ENCODE measurements at regions not wholly inside any gene's neighbourhood (a gene's known extent, or its start where the extent isn't known, plus 50 kb on each side); places are given as distances from the start of the nearest gene placed in this dataset.

- CTCF ChIA-PET = no interaction called here
- no peak overlapping the region for H3K27ac Mint-ChIP-seq
- H3K4me1 Mint-ChIP-seq = no peaks in the 10 kb centered on the region
- H3K36me3 Mint-ChIP-seq (ENCODE audit: low read depth) = no peaks in the 10 kb centered on the region
- peaks cover 6% of the 10 kb centered on the region for H3K9me3 Mint-ChIP-seq (ENCODE audit: low read depth)
- POLR2A ChIA-PET = no interaction called here
- H3K4me3 Mint-ChIP-seq = no peak overlapping the region
- intact Hi-C loops (cut with DNase I, micrococcal nuclease) = no loop called here
- DNase-seq = no peak
- no peaks in the 10 kb centered on the region for H3K27me3 Mint-ChIP-seq
- ATAC-seq = no peak
Observed at GRCh38 chr6:9810286-9810685, 604.6 kb downstream of the TFAP2A start.

GRCh38 chr6:9806195-9806594 lies 608.7 kb downstream of the TFAP2A start:
- H3K4me1 Mint-ChIP-seq = no peaks in the 10 kb centered on the region
- POLR2A ChIA-PET = no interaction called here
- no peak overlapping the region for H3K27ac Mint-ChIP-seq
- DNase-seq (no peak), ATAC-seq (no peak)
- CTCF ChIA-PET = no interaction called here
- H3K36me3 Mint-ChIP-seq (ENCODE audit: low read depth) = no peaks in the 10 kb centered on the region
- intact Hi-C loops (cut with DNase I, micrococcal nuclease) = no loop called here
- peaks cover 6% of the 10 kb centered on the region for H3K9me3 Mint-ChIP-seq (ENCODE audit: low read depth)
- no peaks in the 10 kb centered on the region for H3K27me3 Mint-ChIP-seq
- no peak overlapping the region for H3K4me3 Mint-ChIP-seq

- ChIA-PET CTCF (no interaction called here), POLR2A (no interaction called here)
- H3K4me1 Mint-ChIP-seq = no peaks in the 10 kb centered on the region
- no peak overlapping the region for H3K27ac Mint-ChIP-seq
- intact Hi-C loops (cut with DNase I, micrococcal nuclease) = no loop called here
- DNase-seq (no peak), ATAC-seq (no peak)
- H3K27me3 Mint-ChIP-seq = no peaks in the 10 kb centered on the region
- peaks cover 6% of the 10 kb centered on the region for H3K9me3 Mint-ChIP-seq (ENCODE audit: low read depth)
- no peaks in the 10 kb centered on the region for H3K36me3 Mint-ChIP-seq (ENCODE audit: low read depth)
- no peak overlapping the region for H3K4me3 Mint-ChIP-seq
Observed at GRCh38 chr6:9801249-9801754, 613.6 kb downstream of the TFAP2A start.

- ATAC-seq = no peak
- no peak overlapping the region for H3K4me3 Mint-ChIP-seq
- intact Hi-C loops (cut with DNase I, micrococcal nuclease) = no loop called here
Observed at GRCh38 chr6:9799582-9799981, 615.3 kb downstream of the TFAP2A start.

GRCh38 chr6:9796827-9797226 lies 618.0 kb downstream of the TFAP2A start:
- no peaks in the 10 kb centered on the region for H3K36me3 Mint-ChIP-seq (ENCODE audit: low read depth)
- no peak for ATAC-seq
- no peak overlapping the region for H3K27ac Mint-ChIP-seq
- DNase-seq = no peak
- H3K27me3 Mint-ChIP-seq = no peaks in the 10 kb centered on the region
- CTCF ChIA-PET = interaction anchor here (0.6 kb wide), 1 partner anchor 139 kb away, joined by 4 read pairs; no protein-coding TSS in a partner anchor
- no peaks in the 10 kb centered on the region for H3K4me1 Mint-ChIP-seq
- intact Hi-C loops (cut with DNase I, micrococcal nuclease) = no loop called here
- H3K4me3 Mint-ChIP-seq = no peak overlapping the region
- POLR2A ChIA-PET = no interaction called here
- no peaks in the 10 kb centered on the region for H3K9me3 Mint-ChIP-seq (ENCODE audit: low read depth)

More at GRCh38 chr6:9799582-9799981, 615.3 kb downstream of the TFAP2A start:
- DNase-seq = no peak
- Mint-ChIP-seq H3K27ac (no peak overlapping the region), H3K4me1 (no peaks in the 10 kb centered on the region), H3K27me3 (no peaks in the 10 kb centered on the region), H3K36me3 (ENCODE audit: low read depth) (no peaks in the 10 kb centered on the region), H3K9me3 (ENCODE audit: low read depth) (no peaks in the 10 kb centered on the region)
- CTCF ChIA-PET = no interaction called here
- POLR2A ChIA-PET = no interaction called here

GRCh38 chr6:9795880-9796279 lies 619.0 kb downstream of the TFAP2A start:
- POLR2A ChIA-PET = no interaction called here
- intact Hi-C loops (cut with DNase I, micrococcal nuclease) = no loop called here
- H3K4me3 Mint-ChIP-seq = no peak overlapping the region
- DNase-seq (no peak), ATAC-seq (no peak)
- H3K27ac Mint-ChIP-seq = no peak overlapping the region
- CTCF ChIA-PET = no interaction called here
- H3K9me3 Mint-ChIP-seq (ENCODE audit: low read depth) = no peaks in the 10 kb centered on the region
- no peaks in the 10 kb centered on the region for H3K27me3 Mint-ChIP-seq
- H3K36me3 Mint-ChIP-seq (ENCODE audit: low read depth) = no peaks in the 10 kb centered on the region
- no peaks in the 10 kb centered on the region for H3K4me1 Mint-ChIP-seq

GRCh38 chr6:9789201-9789600 lies 625.7 kb downstream of the TFAP2A start:
- POLR2A ChIA-PET = no interaction called here
- ATAC-seq (no peak), DNase-seq (no peak)
- Mint-ChIP-seq H3K36me3 (ENCODE audit: low read depth) (no peaks in the 10 kb centered on the region), H3K27ac (no peak overlapping the region), H3K27me3 (no peaks in the 10 kb centered on the region), H3K9me3 (ENCODE audit: low read depth) (no peaks in the 10 kb centered on the region), H3K4me1 (no peaks in the 10 kb centered on the region), H3K4me3 (no peak overlapping the region)
- intact Hi-C loops (cut with DNase I, micrococcal nuclease) = no loop called here
- CTCF ChIA-PET = no interaction called here

- CTCF ChIA-PET = no interaction called here
- no peaks in the 10 kb centered on the region for H3K4me1 Mint-ChIP-seq
Observed at GRCh38 chr6:9784786-9785185, 630.1 kb downstream of the TFAP2A start.

GRCh38 chr6:9783567-9783966 lies 631.3 kb downstream of the TFAP2A start:
- Mint-ChIP-seq H3K27me3 (no peaks in the 10 kb centered on the region), H3K27ac (no peak overlapping the region), H3K4me1 (no peaks in the 10 kb centered on the region), H3K36me3 (ENCODE audit: low read depth) (no peaks in the 10 kb centered on the region), H3K9me3 (ENCODE audit: low read depth) (no peaks in the 10 kb centered on the region), H3K4me3 (no peak overlapping the region)
- no peak for ATAC-seq
- CTCF ChIA-PET = no interaction called here
- POLR2A ChIA-PET = no interaction called here
- no peak for DNase-seq
- intact Hi-C loops (cut with DNase I, micrococcal nuclease) = no loop called here

More at GRCh38 chr6:9784786-9785185, 630.1 kb downstream of the TFAP2A start:
- intact Hi-C loops (cut with DNase I, micrococcal nuclease) = no loop called here
- no peaks in the 10 kb centered on the region for H3K36me3 Mint-ChIP-seq (ENCODE audit: low read depth)
- ATAC-seq (no peak), DNase-seq (no peak)
- H3K4me3 Mint-ChIP-seq = no peak overlapping the region
- no peaks in the 10 kb centered on the region for H3K9me3 Mint-ChIP-seq (ENCODE audit: low read depth)
- no peak overlapping the region for H3K27ac Mint-ChIP-seq
- POLR2A ChIA-PET = no interaction called here
- H3K27me3 Mint-ChIP-seq = no peaks in the 10 kb centered on the region

- CTCF ChIA-PET = no interaction called here
- H3K27ac Mint-ChIP-seq = no peak overlapping the region
- H3K9me3 Mint-ChIP-seq (ENCODE audit: low read depth) = no peaks in the 10 kb centered on the region
- peak; percentile 26 for ATAC-seq
- no peaks in the 10 kb centered on the region for H3K36me3 Mint-ChIP-seq (ENCODE audit: low read depth)
- H3K4me3 Mint-ChIP-seq = no peak overlapping the region
- intact Hi-C loops (cut with DNase I, micrococcal nuclease) = no loop called here
- no peaks in the 10 kb centered on the region for H3K4me1 Mint-ChIP-seq
- DNase-seq = no peak
- POLR2A ChIA-PET = no interaction called here
- H3K27me3 Mint-ChIP-seq = no peaks in the 10 kb centered on the region
Observed at GRCh38 chr6:9766240-9766915, 648.5 kb downstream of the TFAP2A start.

- CTCF ChIA-PET = no interaction called here
- intact Hi-C loops (cut with DNase I, micrococcal nuclease) = no loop called here
- H3K36me3 Mint-ChIP-seq (ENCODE audit: low read depth) = no peaks in the 10 kb centered on the region
- POLR2A ChIA-PET = no interaction called here
- no peaks in the 10 kb centered on the region for H3K9me3 Mint-ChIP-seq (ENCODE audit: low read depth)
- H3K4me3 Mint-ChIP-seq = no peak overlapping the region
- DNase-seq = no peak
- no peaks in the 10 kb centered on the region for H3K27me3 Mint-ChIP-seq
- no peak overlapping the region for H3K27ac Mint-ChIP-seq
- ATAC-seq = no peak
- H3K4me1 Mint-ChIP-seq = no peaks in the 10 kb centered on the region
Observed at GRCh38 chr6:9761220-9761619, 653.7 kb downstream of the TFAP2A start.

- H3K9me3 Mint-ChIP-seq (ENCODE audit: low read depth) = peaks cover 4% of the 10 kb centered on the region
- no peak overlapping the region for H3K4me3 Mint-ChIP-seq
- ATAC-seq (no peak), DNase-seq (no peak)
- H3K27ac Mint-ChIP-seq = no peak overlapping the region
- ChIA-PET POLR2A (no interaction called here), CTCF (no interaction called here)
- H3K27me3 Mint-ChIP-seq = no peaks in the 10 kb centered on the region
- intact Hi-C loops (cut with DNase I, micrococcal nuclease) = no loop called here
- H3K36me3 Mint-ChIP-seq (ENCODE audit: low read depth) = no peaks in the 10 kb centered on the region
- H3K4me1 Mint-ChIP-seq = no peaks in the 10 kb centered on the region
Observed at GRCh38 chr6:9754515-9754914, 660.4 kb downstream of the TFAP2A start.

- POLR2A ChIA-PET = no interaction called here
- DNase-seq = no peak
Observed at GRCh38 chr6:9745966-9746365, 668.9 kb downstream of the TFAP2A start.

More at GRCh38 chr6:9745966-9746365, 668.9 kb downstream of the TFAP2A start:
- no peak for ATAC-seq
- H3K4me3 Mint-ChIP-seq = no peak overlapping the region
- H3K36me3 Mint-ChIP-seq (ENCODE audit: low read depth) = no peaks in the 10 kb centered on the region
- CTCF ChIA-PET = no interaction called here
- peaks cover 1% of the 10 kb centered on the region for H3K9me3 Mint-ChIP-seq (ENCODE audit: low read depth)
- no peak overlapping the region for H3K27ac Mint-ChIP-seq
- intact Hi-C loops (cut with DNase I, micrococcal nuclease) = no loop called here
- H3K27me3 Mint-ChIP-seq = no peaks in the 10 kb centered on the region
- no peaks in the 10 kb centered on the region for H3K4me1 Mint-ChIP-seq
